Activated T-cell treated with anti-CD3 and anti-CD28 coated beads, Interleukin-2, amount 50 U/mL, for 4 hours (primary cell): ENCODE measurements at regions not wholly inside any gene's neighbourhood (a gene's known extent, or its start where the extent isn't known, plus 50 kb on each side); places are given as distances from the start of the nearest gene placed in this dataset.

Experiments used
- ATAC-seq, 2 donors: fragments of 200-7000 bp; cut with Tn5 transposase; one replicate each; pipeline ENCODE4 v1.10.0; 2021
- DNase-seq: peaks from one replicate; pipeline ENCODE4 v3.0.0-alpha.2; 2020
- H3K27me3 Mint-ChIP-seq: one replicate; pipeline ENCODE4 v1.8.0; 2021; ENCODE audit warnings: low read depth, mixed read lengths
- H3K36me3 Mint-ChIP-seq: one replicate; pipeline ENCODE4 v1.8.0; 2022; ENCODE audit warnings: mixed read lengths; ENCODE audit not compliant: insufficient read depth
- H3K4me1 Mint-ChIP-seq: one replicate; pipeline ENCODE4 v1.8.0; 2021; ENCODE audit warnings: low read depth, mixed read lengths
- H3K4me3 Mint-ChIP-seq: one replicate; pipeline ENCODE4 v1.8.0; 2021; ENCODE audit warnings: mild to moderate bottlenecking, moderate library complexity, mixed read lengths
- H3K9me3 Mint-ChIP-seq: one replicate; pipeline ENCODE4 v1.8.0; 2021; ENCODE audit warnings: mixed read lengths

GRCh38 chr18:45519411-45520280 lies 95.6 kb upstream of the SLC14A2 start:
- DNase-seq (no peak), ATAC-seq (no peak)
- Mint-ChIP-seq H3K4me3 (no peak overlapping the region), H3K36me3 (no peaks in the 10 kb centered on the region), H3K9me3 (no peaks in the 10 kb centered on the region), H3K4me1 (no peaks in the 10 kb centered on the region), H3K27me3 (peaks cover 5% of the 10 kb centered on the region)

- Mint-ChIP-seq H3K9me3 (no peaks in the 10 kb centered on the region), H3K4me3 (no peak overlapping the region), H3K27me3 (peaks cover 5% of the 10 kb centered on the region), H3K36me3 (no peaks in the 10 kb centered on the region), H3K4me1 (no peaks in the 10 kb centered on the region)
- DNase-seq (no peak), ATAC-seq (no peak)
These were observed 94.1 kb upstream of the SLC14A2 start for GRCh38 chr18:45521136-45521535.

- ATAC-seq: no peak
- DNase-seq: no peak
- no peaks in the 10 kb centered on the region for H3K36me3 Mint-ChIP-seq
- H3K9me3 Mint-ChIP-seq: no peaks in the 10 kb centered on the region
- H3K4me3 Mint-ChIP-seq: no peak overlapping the region
- no peaks in the 10 kb centered on the region for H3K4me1 Mint-ChIP-seq
- H3K27me3 Mint-ChIP-seq: peaks cover 5% of the 10 kb centered on the region
These were observed 93.5 kb upstream of the SLC14A2 start for GRCh38 chr18:45521777-45522176.

GRCh38 chr18:45522371-45522770 lies 92.9 kb upstream of the SLC14A2 start:
- H3K4me1 Mint-ChIP-seq: no peaks in the 10 kb centered on the region
- peaks cover 5% of the 10 kb centered on the region for H3K27me3 Mint-ChIP-seq

GRCh38 chr18:45525301-45525700 lies 90.0 kb upstream of the SLC14A2 start:
- DNase-seq (no peak), ATAC-seq (no peak)
- H3K27me3 Mint-ChIP-seq: peaks cover 11% of the 10 kb centered on the region
- H3K9me3 Mint-ChIP-seq: no peaks in the 10 kb centered on the region
- no peaks in the 10 kb centered on the region for H3K4me1 Mint-ChIP-seq
- no peak overlapping the region for H3K4me3 Mint-ChIP-seq
- H3K36me3 Mint-ChIP-seq: no peaks in the 10 kb centered on the region

More at GRCh38 chr18:45522371-45522770, 92.9 kb upstream of the SLC14A2 start:
- ATAC-seq (no peak), DNase-seq (no peak)
- Mint-ChIP-seq H3K4me3 (no peak overlapping the region), H3K9me3 (no peaks in the 10 kb centered on the region), H3K36me3 (no peaks in the 10 kb centered on the region)

DNA sequence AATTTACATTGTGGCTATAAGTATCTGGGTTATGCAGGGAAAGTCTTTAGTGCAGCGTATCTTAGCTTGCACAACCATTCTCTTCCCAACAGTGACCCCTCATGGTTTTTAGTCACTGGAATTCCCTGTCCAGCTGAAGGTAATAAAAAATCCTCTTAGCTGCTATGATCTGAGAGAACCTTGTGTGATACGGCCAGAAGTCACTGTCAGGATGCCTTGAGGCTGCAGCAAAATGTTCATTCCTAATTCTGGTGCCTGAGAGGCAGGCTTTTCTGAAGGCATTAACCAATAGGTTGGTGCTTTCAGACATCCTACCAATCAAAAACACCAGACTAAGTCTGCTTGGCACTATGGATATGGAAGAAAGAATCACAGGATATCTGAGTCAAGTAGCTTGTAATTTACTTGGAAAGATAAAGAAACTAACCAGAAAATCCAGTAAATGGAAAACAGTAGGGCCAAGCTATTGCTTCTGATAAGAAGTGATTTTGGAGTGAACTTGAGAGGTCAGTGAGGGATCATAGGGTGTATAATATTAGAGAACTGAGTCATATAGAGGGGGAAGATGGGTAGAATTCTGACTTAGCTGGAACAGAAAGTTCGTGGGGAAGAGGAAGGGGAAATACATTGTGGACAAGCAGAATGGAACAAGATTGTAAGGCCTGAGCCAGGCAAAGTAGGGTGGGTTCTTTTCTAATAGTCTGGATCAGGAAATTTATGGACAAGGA lies 89.0 kb upstream of the SLC14A2 start:
- no peaks in the 10 kb centered on the region for H3K36me3 Mint-ChIP-seq
- no peaks in the 10 kb centered on the region for H3K9me3 Mint-ChIP-seq
- no peak for ATAC-seq
- DNase-seq: no peak
- peaks cover 11% of the 10 kb centered on the region for H3K27me3 Mint-ChIP-seq
- no peaks in the 10 kb centered on the region for H3K4me1 Mint-ChIP-seq
- H3K4me3 Mint-ChIP-seq: no peak overlapping the region

- H3K4me1 Mint-ChIP-seq: no peaks in the 10 kb centered on the region
- H3K9me3 Mint-ChIP-seq: no peaks in the 10 kb centered on the region
- ATAC-seq (no peak), DNase-seq (no peak)
- H3K27me3 Mint-ChIP-seq: peaks cover 11% of the 10 kb centered on the region
- no peak overlapping the region for H3K4me3 Mint-ChIP-seq
- no peaks in the 10 kb centered on the region for H3K36me3 Mint-ChIP-seq
These were observed 87.4 kb upstream of the SLC14A2 start for GRCh38 chr18:45527891-45528290.

DNA sequence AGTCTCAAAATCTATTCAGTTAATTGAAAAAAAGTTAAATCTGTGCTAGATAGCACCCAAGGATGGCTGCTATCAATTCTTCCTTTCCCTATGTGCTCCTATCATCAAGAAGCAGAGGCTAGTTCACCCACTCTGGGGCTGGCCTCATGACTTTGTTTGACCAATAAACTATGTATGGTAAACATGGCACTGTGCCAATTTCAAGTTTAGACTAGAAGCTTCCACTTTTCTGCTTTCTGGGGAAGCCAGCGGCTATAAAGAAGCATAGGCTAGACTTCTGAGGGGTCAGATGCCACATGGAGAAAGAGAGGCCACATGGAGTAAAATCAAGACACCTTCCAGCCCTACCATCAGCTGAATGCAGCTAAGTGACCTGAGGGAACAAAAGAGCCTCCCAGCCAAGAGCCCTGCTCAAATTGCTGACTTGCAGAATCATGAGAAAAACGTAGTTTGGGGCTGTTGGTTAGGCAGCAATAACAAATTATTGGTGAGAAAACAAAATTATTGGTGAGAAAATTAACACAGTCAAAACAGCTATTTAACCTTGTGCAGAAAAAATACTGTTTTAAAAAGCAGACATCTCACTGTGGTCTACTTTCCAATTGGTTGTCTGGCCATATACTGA lies 86.5 kb upstream of the SLC14A2 start:
- peaks cover 12% of the 10 kb centered on the region for H3K27me3 Mint-ChIP-seq
- ATAC-seq: no peak

GRCh38 chr18:45538444-45538843 lies 76.8 kb upstream of the SLC14A2 start:
- peaks cover 9% of the 10 kb centered on the region for H3K9me3 Mint-ChIP-seq
- DNase-seq (no peak), ATAC-seq (no peak)
- no peaks in the 10 kb centered on the region for H3K4me1 Mint-ChIP-seq
- H3K36me3 Mint-ChIP-seq: no peaks in the 10 kb centered on the region
- peaks cover 15% of the 10 kb centered on the region for H3K27me3 Mint-ChIP-seq
- H3K4me3 Mint-ChIP-seq: no peak overlapping the region

More for the DNA sequence above, 86.5 kb upstream of the SLC14A2 start:
- Mint-ChIP-seq H3K36me3 (no peaks in the 10 kb centered on the region), H3K9me3 (peaks cover 4% of the 10 kb centered on the region), H3K4me3 (no peak overlapping the region), H3K4me1 (no peaks in the 10 kb centered on the region)
- DNase-seq: no peak

DNA sequence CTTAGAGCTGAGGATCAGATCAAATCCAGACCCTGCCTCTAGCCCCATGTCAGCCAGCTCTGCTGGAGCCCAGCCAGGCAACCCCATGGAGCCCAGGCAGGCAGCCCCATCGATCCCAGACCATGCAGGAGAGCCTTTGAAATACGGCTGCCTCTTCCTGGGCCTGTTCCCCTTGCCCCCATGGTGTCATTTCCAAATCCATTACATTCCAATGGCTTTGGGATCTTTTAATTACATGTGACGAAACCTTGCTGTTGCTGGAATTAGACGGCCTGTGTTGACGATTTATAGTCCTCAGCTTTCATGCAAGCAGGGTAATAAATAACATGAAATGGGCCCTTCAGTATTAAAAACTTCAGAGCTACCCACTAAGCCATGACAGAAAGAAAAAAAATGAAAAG lies 75.8 kb upstream of the SLC14A2 start:
- no peak for ATAC-seq

GRCh38 chr18:45540125-45540524 lies 75.2 kb upstream of the SLC14A2 start:
- no peak for DNase-seq
- no peak for ATAC-seq
- Mint-ChIP-seq H3K4me1 (no peaks in the 10 kb centered on the region), H3K27me3 (peaks cover 10% of the 10 kb centered on the region), H3K36me3 (no peaks in the 10 kb centered on the region), H3K9me3 (peaks cover 4% of the 10 kb centered on the region), H3K4me3 (no peak overlapping the region)

More for the DNA sequence above, 75.8 kb upstream of the SLC14A2 start:
- H3K4me1 Mint-ChIP-seq: no peaks in the 10 kb centered on the region
- no peak for DNase-seq
- no peak overlapping the region for H3K4me3 Mint-ChIP-seq
- no peaks in the 10 kb centered on the region for H3K36me3 Mint-ChIP-seq
- H3K9me3 Mint-ChIP-seq: peaks cover 4% of the 10 kb centered on the region
- peaks cover 10% of the 10 kb centered on the region for H3K27me3 Mint-ChIP-seq

DNA sequence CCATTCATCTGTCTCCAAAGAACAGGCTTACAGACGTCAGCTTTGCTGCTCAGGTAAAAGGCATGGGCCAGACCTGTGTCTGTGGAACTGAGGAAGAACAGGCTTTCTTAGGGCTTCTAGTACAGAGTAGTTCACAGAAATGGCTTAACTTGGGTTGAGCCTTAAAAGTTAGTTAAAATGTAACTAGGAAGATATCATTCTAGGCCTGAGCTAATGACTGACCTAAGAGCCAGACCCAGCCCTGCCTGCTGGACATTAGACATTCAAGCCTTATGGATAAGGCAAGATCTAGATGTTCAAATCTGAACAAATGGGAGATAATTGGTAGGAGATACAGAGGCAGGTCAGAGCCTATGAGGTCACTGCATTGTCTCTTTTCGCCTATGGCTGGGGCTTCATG lies 73.9 kb upstream of the SLC14A2 start:
- Mint-ChIP-seq H3K27me3 (peaks cover 5% of the 10 kb centered on the region), H3K9me3 (peaks cover 4% of the 10 kb centered on the region), H3K4me1 (no peaks in the 10 kb centered on the region), H3K4me3 (no peak overlapping the region), H3K36me3 (no peaks in the 10 kb centered on the region)
- ATAC-seq: no peak
- DNase-seq: no peak

DNA sequence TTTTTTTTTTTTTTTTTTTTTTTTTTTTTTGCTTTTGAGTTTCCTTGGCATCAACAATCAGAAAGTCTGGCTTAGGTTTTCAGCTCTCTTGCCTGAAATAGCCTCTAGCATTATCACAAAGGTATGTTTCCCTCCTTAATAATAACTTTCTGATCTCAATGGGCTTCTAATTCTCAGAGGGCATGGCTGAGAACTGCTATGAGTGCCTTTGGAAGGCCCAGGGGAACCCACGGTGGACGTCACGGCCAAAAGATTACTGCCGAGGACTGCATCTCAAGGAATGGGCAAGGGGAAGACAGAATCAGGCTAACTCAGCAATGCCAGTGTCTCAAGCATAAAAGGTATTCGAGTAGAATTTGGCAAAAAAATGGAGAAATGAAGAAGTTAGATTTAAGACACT lies 73.2 kb upstream of the SLC14A2 start:
- DNase-seq: no peak
- Mint-ChIP-seq H3K4me3 (no peak overlapping the region), H3K27me3 (peaks cover 1% of the 10 kb centered on the region), H3K4me1 (no peaks in the 10 kb centered on the region), H3K36me3 (no peaks in the 10 kb centered on the region), H3K9me3 (peaks cover 4% of the 10 kb centered on the region)
- no peak for ATAC-seq

- ATAC-seq (no peak), DNase-seq (no peak)
- Mint-ChIP-seq H3K36me3 (no peaks in the 10 kb centered on the region), H3K27me3 (peaks cover 10% of the 10 kb centered on the region), H3K9me3 (no peaks in the 10 kb centered on the region), H3K4me3 (no peak overlapping the region), H3K4me1 (no peaks in the 10 kb centered on the region)
These were observed 67.4 kb upstream of the SLC14A2 start for GRCh38 chr18:45547910-45548309.
